ENCODE measurements at regions not wholly inside any gene's neighbourhood (a gene's known extent, or its start where the extent isn't known, plus 50 kb on each side); places are given as distances from the start of the nearest gene placed in this dataset.

- H3K4me1 Mint-ChIP-seq, result no peaks in the 10 kb centered on the region
- H3K4me3 Mint-ChIP-seq, result no peak overlapping the region
- no peak overlapping the region for H3K27ac Mint-ChIP-seq
- no peaks in the 10 kb centered on the region for H3K36me3 Mint-ChIP-seq
- H3K9me3 Mint-ChIP-seq, result no peaks in the 10 kb centered on the region
- no peaks in the 10 kb centered on the region for H3K27me3 Mint-ChIP-seq
- DNase-seq, result no peak
Measured at GRCh38 chr16:9428355-9429005, 337.0 kb downstream of the HAPSTR1 start.

GRCh38 chr16:9429646-9430330 is 338.3 kb downstream of the HAPSTR1 start:
- no peak for DNase-seq
- Mint-ChIP-seq H3K36me3 (no peaks in the 10 kb centered on the region), H3K27me3 (peaks cover 6% of the 10 kb centered on the region)

DNA sequence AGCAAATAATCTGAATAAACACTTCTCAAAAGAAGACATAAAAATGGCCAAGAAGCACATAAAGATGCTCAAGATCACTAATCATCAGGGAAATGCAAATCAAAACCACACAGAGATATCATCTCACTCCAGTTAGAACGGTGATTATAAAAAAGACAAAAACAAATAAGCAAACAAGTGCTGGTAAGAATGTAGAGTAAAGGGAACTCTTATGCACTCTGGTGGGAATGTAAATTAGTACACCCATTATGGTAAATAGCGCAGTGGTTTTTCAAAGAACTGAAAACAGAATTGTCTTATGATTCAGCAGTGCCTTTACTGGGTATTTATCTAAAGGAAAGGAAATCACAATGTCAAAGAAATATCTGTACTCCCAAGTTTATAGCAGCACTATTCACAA is 343.2 kb downstream of the HAPSTR1 start:
- H3K9me3 Mint-ChIP-seq, result peaks cover 4% of the 10 kb centered on the region
- no peaks in the 10 kb centered on the region for H3K36me3 Mint-ChIP-seq
- H3K27me3 Mint-ChIP-seq, result peaks cover 6% of the 10 kb centered on the region
- no peaks in the 10 kb centered on the region for H3K4me1 Mint-ChIP-seq
- H3K4me3 Mint-ChIP-seq, result no peak overlapping the region
- H3K27ac Mint-ChIP-seq, result no peak overlapping the region
- no peak for DNase-seq

More at GRCh38 chr16:9429646-9430330, 338.3 kb downstream of the HAPSTR1 start:
- Mint-ChIP-seq H3K27ac (no peak overlapping the region), H3K4me1 (no peaks in the 10 kb centered on the region), H3K9me3 (no peaks in the 10 kb centered on the region), H3K4me3 (no peak overlapping the region)

DNA sequence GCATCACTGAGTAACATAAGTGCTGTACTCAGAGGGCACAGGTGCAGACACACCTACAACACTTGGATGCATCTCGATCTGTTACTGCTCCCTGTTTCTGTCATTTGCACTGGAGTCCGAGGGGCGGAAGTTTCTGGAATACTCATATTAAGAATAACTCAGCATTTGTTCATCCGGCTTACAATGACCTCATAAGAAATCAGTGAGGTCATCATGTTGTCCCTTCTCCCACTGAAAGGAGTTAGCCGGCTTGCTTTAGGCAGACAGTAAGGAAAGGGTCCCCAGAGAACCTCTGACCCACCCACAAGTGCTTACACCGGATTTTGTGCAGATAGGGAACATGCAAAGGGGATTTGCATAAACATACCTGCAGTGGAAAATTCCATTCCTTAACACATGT is 344.7 kb downstream of the HAPSTR1 start:
- no peaks in the 10 kb centered on the region for H3K36me3 Mint-ChIP-seq
- H3K27me3 Mint-ChIP-seq, result peaks cover 6% of the 10 kb centered on the region
- H3K4me3 Mint-ChIP-seq, result no peak overlapping the region
- DNase-seq, result no peak
- H3K27ac Mint-ChIP-seq, result no peak overlapping the region
- no peaks in the 10 kb centered on the region for H3K4me1 Mint-ChIP-seq
- peaks cover 4% of the 10 kb centered on the region for H3K9me3 Mint-ChIP-seq

- H3K9me3 Mint-ChIP-seq, result peaks cover 4% of the 10 kb centered on the region
- H3K4me1 Mint-ChIP-seq, result no peaks in the 10 kb centered on the region
- DNase-seq, result no peak
- H3K4me3 Mint-ChIP-seq, result no peak overlapping the region
- H3K27ac Mint-ChIP-seq, result no peak overlapping the region
- H3K27me3 Mint-ChIP-seq, result peaks cover 9% of the 10 kb centered on the region
- H3K36me3 Mint-ChIP-seq, result no peaks in the 10 kb centered on the region
Measured at GRCh38 chr16:9437115-9437514, 345.7 kb downstream of the HAPSTR1 start.

- Mint-ChIP-seq H3K4me3 (no peak overlapping the region), H3K36me3 (no peaks in the 10 kb centered on the region), H3K9me3 (peaks cover 4% of the 10 kb centered on the region), H3K27me3 (peaks cover 20% of the 10 kb centered on the region), H3K27ac (no peak overlapping the region), H3K4me1 (no peaks in the 10 kb centered on the region)
- no peak for DNase-seq
Measured at GRCh38 chr16:9438991-9439390, 347.5 kb downstream of the HAPSTR1 start.

GRCh38 chr16:9441012-9441411 is 349.6 kb downstream of the HAPSTR1 start:
- H3K9me3 Mint-ChIP-seq, result peaks cover under 1% of the 10 kb centered on the region

GRCh38 chr16:9443864-9444263 is 352.4 kb downstream of the HAPSTR1 start:
- Mint-ChIP-seq H3K27ac (no peak overlapping the region), H3K4me3 (no peak overlapping the region), H3K27me3 (peaks cover 24% of the 10 kb centered on the region), H3K4me1 (no peaks in the 10 kb centered on the region), H3K36me3 (no peaks in the 10 kb centered on the region), H3K9me3 (peaks cover 4% of the 10 kb centered on the region)
- no peak for DNase-seq

More at GRCh38 chr16:9441012-9441411, 349.6 kb downstream of the HAPSTR1 start:
- no peak for DNase-seq
- peaks cover 20% of the 10 kb centered on the region for H3K27me3 Mint-ChIP-seq
- no peaks in the 10 kb centered on the region for H3K4me1 Mint-ChIP-seq
- H3K27ac Mint-ChIP-seq, result no peak overlapping the region
- H3K4me3 Mint-ChIP-seq, result no peak overlapping the region
- no peaks in the 10 kb centered on the region for H3K36me3 Mint-ChIP-seq

DNA sequence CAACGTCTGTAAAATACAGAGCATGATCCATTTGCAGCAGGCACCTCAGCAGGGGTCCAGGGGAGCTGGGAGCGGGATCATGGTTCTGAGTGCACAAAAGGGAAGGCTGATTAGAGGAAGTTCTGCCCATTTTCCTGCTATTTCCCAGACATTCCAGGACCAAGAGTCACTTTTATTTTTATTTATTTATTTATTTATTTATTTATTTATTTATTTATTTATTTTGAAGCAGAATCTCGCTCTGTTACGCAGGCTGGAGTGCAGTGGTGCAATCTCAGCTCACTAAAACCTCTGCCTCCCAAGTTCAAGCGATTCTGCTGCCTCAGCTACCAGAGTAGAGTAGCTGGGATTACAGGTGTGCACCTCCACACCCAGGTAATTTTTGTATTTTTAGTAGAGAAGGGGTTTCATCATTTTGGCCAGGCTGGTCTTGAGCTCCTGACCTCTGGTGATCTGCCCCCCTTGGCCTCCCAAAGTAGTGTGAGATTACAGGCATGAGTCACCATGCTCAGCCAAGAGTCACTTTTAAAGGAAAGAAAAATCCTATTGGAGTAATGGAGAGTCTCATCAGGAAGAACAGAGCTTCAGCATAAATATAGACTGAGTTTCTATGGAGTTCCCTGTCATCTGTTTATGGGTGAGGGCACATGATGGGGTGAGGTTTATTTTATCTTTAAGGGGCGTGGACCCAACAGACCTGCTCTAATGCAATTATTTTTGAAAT is 355.2 kb downstream of the HAPSTR1 start:
- no peak overlapping the region for H3K27ac Mint-ChIP-seq
- H3K4me1 Mint-ChIP-seq, result no peaks in the 10 kb centered on the region
- no peak for DNase-seq
- no peak overlapping the region for H3K4me3 Mint-ChIP-seq
- no peaks in the 10 kb centered on the region for H3K36me3 Mint-ChIP-seq
- peaks cover 24% of the 10 kb centered on the region for H3K27me3 Mint-ChIP-seq
- peaks cover 13% of the 10 kb centered on the region for H3K9me3 Mint-ChIP-seq

DNA sequence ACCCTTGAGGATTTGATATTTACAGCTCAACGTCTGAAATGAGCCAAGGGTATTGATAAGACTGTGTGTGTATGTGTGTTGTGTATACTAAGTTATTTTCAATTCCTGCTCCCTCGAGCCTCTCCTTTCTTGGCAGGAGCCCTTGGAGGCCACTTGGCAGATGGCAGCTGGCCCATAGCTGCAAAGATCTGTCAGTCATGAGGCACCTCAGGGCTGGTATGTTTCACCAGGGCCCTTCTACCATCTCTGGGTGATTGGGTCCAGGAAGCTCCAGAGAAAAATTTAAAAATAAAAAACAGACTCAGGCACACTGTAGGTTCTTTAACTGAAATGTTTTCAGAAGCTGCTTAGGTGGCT is 355.7 kb downstream of the HAPSTR1 start:
- no peak overlapping the region for H3K4me3 Mint-ChIP-seq
- H3K4me1 Mint-ChIP-seq, result no peaks in the 10 kb centered on the region
- no peak overlapping the region for H3K27ac Mint-ChIP-seq
- DNase-seq, result no peak
- H3K9me3 Mint-ChIP-seq, result peaks cover 13% of the 10 kb centered on the region
- H3K36me3 Mint-ChIP-seq, result no peaks in the 10 kb centered on the region
- H3K27me3 Mint-ChIP-seq, result peaks cover 20% of the 10 kb centered on the region

DNA sequence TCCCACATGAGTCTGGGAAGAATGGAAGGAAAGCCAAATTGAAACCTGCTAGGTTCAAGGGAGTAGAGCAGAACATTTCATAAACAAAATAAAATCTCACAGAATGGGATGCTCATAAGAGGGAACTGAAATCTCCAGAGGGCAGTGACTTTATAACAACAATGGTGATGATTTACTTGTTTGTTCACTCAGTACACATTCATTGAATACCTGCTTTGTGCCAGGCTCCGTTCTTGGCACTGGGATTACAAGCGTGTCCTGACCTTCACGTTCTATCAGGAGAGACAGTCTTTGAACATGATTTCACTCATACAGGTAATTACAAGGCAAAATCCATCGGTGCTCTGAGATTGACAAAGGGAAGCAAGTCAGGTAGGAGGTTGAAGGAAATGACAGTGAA is 356.3 kb downstream of the HAPSTR1 start:
- Mint-ChIP-seq H3K27ac (no peak overlapping the region), H3K27me3 (peaks cover 16% of the 10 kb centered on the region), H3K4me1 (no peaks in the 10 kb centered on the region), H3K36me3 (no peaks in the 10 kb centered on the region), H3K9me3 (peaks cover 13% of the 10 kb centered on the region), H3K4me3 (no peak overlapping the region)
- DNase-seq, result no peak

DNA sequence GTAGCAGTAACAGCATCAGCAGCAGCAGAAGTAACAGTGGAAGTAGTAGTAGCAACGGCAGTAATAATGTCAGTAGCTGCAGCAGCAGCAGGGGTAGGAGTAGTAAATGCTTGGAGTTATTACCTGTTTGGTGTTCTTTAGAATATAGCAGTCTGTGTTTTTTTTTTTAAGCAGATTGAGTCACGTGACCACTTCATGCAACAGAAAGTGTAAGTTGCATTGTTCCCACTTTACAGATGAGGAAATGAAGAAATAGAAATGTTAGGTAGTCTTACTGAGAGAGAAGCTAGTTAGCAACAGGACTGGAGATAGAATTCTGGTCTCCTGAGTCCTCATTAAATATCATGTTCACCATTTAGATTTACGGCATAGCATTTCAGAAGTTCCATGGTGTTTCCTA is 358.2 kb downstream of the HAPSTR1 start:
- Mint-ChIP-seq H3K4me1 (no peaks in the 10 kb centered on the region), H3K4me3 (no peak overlapping the region), H3K27ac (no peak overlapping the region), H3K27me3 (peaks cover 9% of the 10 kb centered on the region), H3K36me3 (no peaks in the 10 kb centered on the region), H3K9me3 (peaks cover 22% of the 10 kb centered on the region)
- no peak for DNase-seq

- no peaks in the 10 kb centered on the region for H3K4me1 Mint-ChIP-seq
- no peak overlapping the region for H3K27ac Mint-ChIP-seq
- H3K4me3 Mint-ChIP-seq, result no peak overlapping the region
- peaks cover 17% of the 10 kb centered on the region for H3K9me3 Mint-ChIP-seq
- H3K36me3 Mint-ChIP-seq, result no peaks in the 10 kb centered on the region
- peaks cover 8% of the 10 kb centered on the region for H3K27me3 Mint-ChIP-seq
- DNase-seq, result no peak
Measured at GRCh38 chr16:9457215-9457614, 365.8 kb downstream of the HAPSTR1 start.

GRCh38 chr16:9458816-9459215 is 367.4 kb downstream of the HAPSTR1 start:
- Mint-ChIP-seq H3K27me3 (peaks cover 8% of the 10 kb centered on the region), H3K27ac (no peak overlapping the region), H3K4me1 (no peaks in the 10 kb centered on the region), H3K9me3 (peaks cover 13% of the 10 kb centered on the region), H3K36me3 (no peaks in the 10 kb centered on the region), H3K4me3 (no peak overlapping the region)
- no peak for DNase-seq

GRCh38 chr16:9462984-9463383 is 371.5 kb downstream of the HAPSTR1 start:
- Mint-ChIP-seq H3K4me3 (no peak overlapping the region), H3K27ac (no peak overlapping the region), H3K36me3 (no peaks in the 10 kb centered on the region), H3K9me3 (no peaks in the 10 kb centered on the region), H3K4me1 (no peaks in the 10 kb centered on the region), H3K27me3 (no peaks in the 10 kb centered on the region)
- DNase-seq, result no peak
